ENCODE measurements at regions not wholly inside any gene's neighbourhood (a gene's known extent, or its start where the extent isn't known, plus 50 kb on each side); places are given as distances from the start of the nearest gene placed in this dataset.

GRCh38 chr4:77525538-77525937 is 80.1 kb upstream of the CXCL13 start:
- TF ChIP-seq, protein P1, sequence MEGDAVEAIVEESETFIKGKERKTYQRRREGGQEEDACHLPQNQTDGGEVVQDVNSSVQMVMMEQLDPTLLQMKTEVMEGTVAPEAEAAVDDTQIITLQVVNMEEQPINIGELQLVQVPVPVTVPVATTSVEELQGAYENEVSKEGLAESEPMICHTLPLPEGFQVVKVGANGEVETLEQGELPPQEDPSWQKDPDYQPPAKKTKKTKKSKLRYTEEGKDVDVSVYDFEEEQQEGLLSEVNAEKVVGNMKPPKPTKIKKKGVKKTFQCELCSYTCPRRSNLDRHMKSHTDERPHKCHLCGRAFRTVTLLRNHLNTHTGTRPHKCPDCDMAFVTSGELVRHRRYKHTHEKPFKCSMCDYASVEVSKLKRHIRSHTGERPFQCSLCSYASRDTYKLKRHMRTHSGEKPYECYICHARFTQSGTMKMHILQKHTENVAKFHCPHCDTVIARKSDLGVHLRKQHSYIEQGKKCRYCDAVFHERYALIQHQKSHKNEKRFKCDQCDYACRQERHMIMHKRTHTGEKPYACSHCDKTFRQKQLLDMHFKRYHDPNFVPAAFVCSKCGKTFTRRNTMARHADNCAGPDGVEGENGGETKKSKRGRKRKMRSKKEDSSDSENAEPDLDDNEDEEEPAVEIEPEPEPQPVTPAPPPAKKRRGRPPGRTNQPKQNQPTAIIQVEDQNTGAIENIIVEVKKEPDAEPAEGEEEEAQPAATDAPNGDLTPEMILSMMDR (IDR thresholded peaks at IDR 0.05; ENCODE audit: low read depth, low read length) = no peak
- no peak for TF ChIP-seq EZH2phosphoT487 (IDR thresholded peaks at IDR 0.05; ENCODE audit: low read depth)
